ENCODE measurements at regions not wholly inside any gene's neighbourhood (a gene's known extent, or its start where the extent isn't known, plus 50 kb on each side); places are given as distances from the start of the nearest gene placed in this dataset.
A peak's percentile ranks its signal among the peaks of the same experiment; 100 is the strongest.

DNA sequence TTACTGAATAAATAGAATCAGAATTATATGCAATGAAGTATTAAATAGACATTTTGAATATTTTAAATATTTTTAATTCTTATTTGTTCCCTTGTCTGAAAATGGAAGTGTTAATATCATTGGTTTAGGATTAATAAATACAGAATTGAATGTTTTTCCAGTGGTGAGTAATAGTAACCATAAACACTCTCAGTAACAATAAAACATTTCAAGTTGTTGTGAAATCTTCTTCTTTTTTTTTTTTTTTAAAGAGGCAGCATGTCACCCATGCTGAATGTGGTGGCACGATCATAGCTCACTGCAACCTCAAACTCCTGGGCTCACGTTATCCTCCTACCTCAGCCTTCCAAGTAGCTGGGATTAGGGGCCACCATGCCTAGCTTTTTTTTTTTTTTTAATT is 86.2 kb upstream of the ZBTB18 start:
- H4K8ac ChIP-seq (ENCODE audit: extremely low read depth, insufficient read depth, low read length): no peak overlapping the region
- 100% methylated on average over 2 of the region's 2 CpGs; no CpG with 5 or more reads in 1 of the 2 experiments for WGBS, 2 experiments (ENCODE audit: extremely low coverage in 1 of 2, insufficient coverage in 1 of 2, insufficient read length in 1 of 2, insufficient replicate concordance in 2 of 2, low coverage in 1 of 2, low lambda C conversion rate in 2 of 2, missing lambda C conversion rate in 1 of 2)
- no peak overlapping the region for H2BK20ac ChIP-seq (ENCODE audit: low read length)
- no peak overlapping the region for H2BK120ac ChIP-seq (replicated peaks; ENCODE audit: low read depth, low read length)
- H2BK15ac ChIP-seq (ENCODE audit: low read length): no peak overlapping the region
- no peaks in the 10 kb centered on the region for H3K27me3 ChIP-seq (replicated peaks in 1 of 4; ENCODE audit: control insufficient read depth in 3 of 4, extremely low read depth in 1 of 4, insufficient read depth in 3 of 4, low read length in 3 of 4)
- no peak overlapping the region for H3K27ac ChIP-seq (ENCODE audit: low read depth, low read length)
- no peak overlapping the region for H3K4ac ChIP-seq (replicated peaks; ENCODE audit: insufficient read length, low read depth, low read length)
- CTCF ChIA-PET (ENCODE audit: partially characterized antibody): interaction anchor here (0.7 kb wide), 2 partner anchors 8 to 533 kb away, joined by 3 to 4 read pairs; no protein-coding TSS in a partner anchor
- no peak overlapping the region for H3K4me3 ChIP-seq (ENCODE audit: extremely low read depth in 1 of 4, insufficient read depth in 2 of 4, low read depth in 3 of 4, low read length in 4 of 4)
- no peak overlapping the region for H3K14ac ChIP-seq (ENCODE audit: insufficient read length)
- no peak overlapping the region for H2BK12ac ChIP-seq (ENCODE audit: low read depth, low read length)
- H3K79me2 ChIP-seq (ENCODE audit: control insufficient read depth in 1 of 2, insufficient read depth in 2 of 2, low read length in 2 of 2): no peaks in the 10 kb centered on the region
- no peaks in the 10 kb centered on the region for H4K20me1 ChIP-seq (replicated peaks in 1 of 2; ENCODE audit: control insufficient read depth in 1 of 2, insufficient read depth in 2 of 2, low read length in 2 of 2)
- H2AK5ac ChIP-seq (ENCODE audit: low read depth, low read length): no peak overlapping the region
- no peak overlapping the region for H3K18ac ChIP-seq (ENCODE audit: extremely low read depth, low read length)
- peak in 1 of 2 experiments; percentile 10 for DNase-seq (ENCODE audit: low read depth in 1 of 2, low spot score in 2 of 2)
- POLR2A ChIA-PET (ENCODE audit: partially characterized antibody): no interaction called here
- H4K5ac ChIP-seq (ENCODE audit: insufficient read length, low read depth, low read length): no peak overlapping the region
- no peak overlapping the region for H2AFZ ChIP-seq (ENCODE audit: low read length)
- no peaks in the 10 kb centered on the region for H3K36me3 ChIP-seq (ENCODE audit: control insufficient read depth in 2 of 4, insufficient read depth in 4 of 4, low read length in 3 of 4)
- H3K79me1 ChIP-seq (ENCODE audit: low read depth, low read length): no peaks in the 10 kb centered on the region
- no peak overlapping the region for H3K9ac ChIP-seq (replicated peaks in 1 of 4; ENCODE audit: extremely low read depth in 1 of 4, low read depth in 3 of 4, low read length in 3 of 4)
- peaks cover 0 to 7% (median 3%) of the 10 kb centered on the region in 4 experiments; a peak in 4 of 7 replicates for H3K4me1 ChIP-seq (replicated peaks in 1 of 4; ENCODE audit: control insufficient read depth in 3 of 4, insufficient read depth in 4 of 4, low read length in 3 of 4)
- no peak overlapping the region for H3K4me2 ChIP-seq (ENCODE audit: insufficient read depth in 1 of 2, low read depth in 2 of 2, low read length in 2 of 2)
- H3K9me3 ChIP-seq (ENCODE audit: insufficient read depth in 2 of 2, low read depth in 1 of 2, low read length in 1 of 2): no peaks in the 10 kb centered on the region
- H4K91ac ChIP-seq (replicated peaks; ENCODE audit: insufficient read length, low read length): no peak overlapping the region
- H3K23ac ChIP-seq (ENCODE audit: insufficient read length): no peak overlapping the region
- no peak overlapping the region for H2BK5ac ChIP-seq (ENCODE audit: low read depth, low read length)
- no peak overlapping the region for H3K56ac ChIP-seq (replicated peaks; ENCODE audit: insufficient read length, low read depth, low read length)
- FAIRE-seq: no peak
- no peaks in the 10 kb centered on the region for H3K23me2 ChIP-seq (ENCODE audit: low read depth, low read length)
- no peak for TF ChIP-seq EZH2 (IDR thresholded peaks at IDR 0.05; ENCODE audit: low read depth, low read length, severe bottlenecking)
- no peak for TF ChIP-seq MAFK (IDR thresholded peaks at IDR 0.05; ENCODE audit: low read depth, low read length)
- TF ChIP-seq TBP (IDR thresholded peaks at IDR 0.05; ENCODE audit: low read depth, low read length): no peak
- TF ChIP-seq EGR1 (IDR thresholded peaks at IDR 0.05; ENCODE audit: borderline replicate concordance, low read depth, low read length): no peak
- TF ChIP-seq RNF2 (IDR thresholded peaks at IDR 0.05; ENCODE audit: borderline replicate concordance, low read depth, low read length, missing control alignments, poor library complexity, severe bottlenecking): no peak
- TF ChIP-seq POU5F1 (IDR thresholded peaks at IDR 0.05; ENCODE audit: low read depth, low read length): no peak
- no peak for TF ChIP-seq GTF2F1 (IDR thresholded peaks at IDR 0.05; ENCODE audit: borderline replicate concordance, low read depth, low read length)
- TF ChIP-seq HDAC6 (IDR thresholded peaks at IDR 0.05; ENCODE audit: low read depth, low read length): no peak
- no peak for TF ChIP-seq TAF1 (IDR thresholded peaks at IDR 0.05; ENCODE audit: low read depth, low read length)
- no peak for TF ChIP-seq CBX8 (IDR thresholded peaks at IDR 0.05; ENCODE audit: borderline replicate concordance, low read depth, low read length)
- no peak for TF ChIP-seq CBX5 (IDR thresholded peaks at IDR 0.05; ENCODE audit: low read depth, low read length)
- TF ChIP-seq, protein P1, sequence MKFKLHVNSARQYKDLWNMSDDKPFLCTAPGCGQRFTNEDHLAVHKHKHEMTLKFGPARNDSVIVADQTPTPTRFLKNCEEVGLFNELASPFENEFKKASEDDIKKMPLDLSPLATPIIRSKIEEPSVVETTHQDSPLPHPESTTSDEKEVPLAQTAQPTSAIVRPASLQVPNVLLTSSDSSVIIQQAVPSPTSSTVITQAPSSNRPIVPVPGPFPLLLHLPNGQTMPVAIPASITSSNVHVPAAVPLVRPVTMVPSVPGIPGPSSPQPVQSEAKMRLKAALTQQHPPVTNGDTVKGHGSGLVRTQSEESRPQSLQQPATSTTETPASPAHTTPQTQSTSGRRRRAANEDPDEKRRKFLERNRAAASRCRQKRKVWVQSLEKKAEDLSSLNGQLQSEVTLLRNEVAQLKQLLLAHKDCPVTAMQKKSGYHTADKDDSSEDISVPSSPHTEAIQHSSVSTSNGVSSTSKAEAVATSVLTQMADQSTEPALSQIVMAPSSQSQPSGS (IDR thresholded peaks at IDR 0.05; ENCODE audit: low read length): no peak
- TF ChIP-seq CHD2 (IDR thresholded peaks at IDR 0.05; ENCODE audit: low read length): no peak

Data from H1 (cell line).